ENCODE measurements at regions not wholly inside any gene's neighbourhood (a gene's known extent, or its start where the extent isn't known, plus 50 kb on each side); places are given as distances from the start of the nearest gene placed in this dataset.

DNA sequence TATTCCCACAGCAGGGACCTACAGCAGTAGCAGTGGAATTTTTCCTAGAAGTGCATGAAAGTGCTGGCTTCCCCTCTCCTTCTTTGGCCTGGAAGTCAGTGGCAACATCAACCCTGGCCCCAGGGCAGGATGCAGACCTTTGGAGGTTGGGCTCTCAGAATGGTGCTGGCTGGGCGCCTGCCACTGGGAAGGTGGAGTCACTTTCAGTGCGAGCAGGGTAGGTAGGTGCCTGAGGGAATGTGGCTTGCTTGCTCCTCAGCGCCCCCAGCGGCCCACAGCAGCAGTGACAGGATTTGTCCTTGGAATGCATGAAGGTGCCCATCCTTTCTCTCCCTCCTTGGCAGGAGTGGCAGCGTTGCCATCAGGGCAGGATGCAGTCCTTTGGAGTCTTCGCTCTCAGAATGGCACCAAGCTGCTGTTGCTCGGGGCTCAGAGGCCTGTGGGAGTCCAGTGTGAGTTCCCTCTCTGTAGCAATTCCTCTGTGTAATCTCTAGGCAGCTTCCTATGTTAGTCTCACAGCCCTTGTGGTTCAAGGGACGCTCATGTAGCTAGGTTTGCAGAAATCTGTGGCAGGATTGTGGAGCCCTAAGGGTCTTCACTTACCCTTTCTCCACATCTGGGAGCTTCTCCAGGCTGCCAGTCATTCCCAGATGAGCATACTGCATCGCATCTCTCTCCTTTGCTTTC, 354.4 kb upstream of the DACH1 start:
- TF ChIP-seq CTCF (IDR thresholded peaks at IDR 0.05; ENCODE audit: control insufficient read depth, extremely low read depth, insufficient read depth), result peak; percentile 60
- H3K4me3 ChIP-seq (ENCODE audit: low read depth, low read length), result no peak overlapping the region
- no peak for DNase-seq (ENCODE audit: low read depth)

DNA sequence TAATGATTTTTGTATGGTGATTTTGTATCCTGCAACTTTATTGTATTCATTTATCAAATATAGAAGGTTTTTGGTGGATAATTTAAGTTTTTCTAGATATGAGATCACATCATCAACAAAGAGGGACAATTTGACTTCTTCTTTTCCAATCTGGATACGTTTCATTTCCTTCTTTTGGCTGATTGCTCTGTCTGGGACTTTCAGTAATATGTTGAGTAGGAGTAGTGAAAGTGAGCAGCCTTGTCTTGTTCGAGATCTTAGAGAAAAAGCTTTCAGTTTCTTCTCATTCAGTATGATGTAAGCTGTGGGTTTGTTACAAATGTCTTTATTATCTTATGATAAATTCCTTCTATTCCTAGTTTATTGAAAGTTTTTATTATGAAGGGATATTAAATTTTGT, 352.0 kb upstream of the DACH1 start:
- no peak for DNase-seq (ENCODE audit: low read depth)
- H3K4me3 ChIP-seq (ENCODE audit: low read depth, low read length), result no peak overlapping the region
- no peak for TF ChIP-seq CTCF (IDR thresholded peaks at IDR 0.05; ENCODE audit: control insufficient read depth, extremely low read depth, insufficient read depth)

- no peak for DNase-seq (ENCODE audit: low read depth)
- H3K4me3 ChIP-seq (ENCODE audit: low read depth, low read length), result no peak overlapping the region
- TF ChIP-seq CTCF (IDR thresholded peaks at IDR 0.05; ENCODE audit: control insufficient read depth, extremely low read depth, insufficient read depth), result no peak
These were observed 350.1 kb upstream of the DACH1 start for GRCh38 chr13:72217142-72217541.

GRCh38 chr13:72208112-72208645, 341.2 kb upstream of the DACH1 start:
- no peak overlapping the region for H3K4me3 ChIP-seq (ENCODE audit: low read depth, low read length)
- no peak for DNase-seq (ENCODE audit: low read depth)
- no peak for TF ChIP-seq CTCF (IDR thresholded peaks at IDR 0.05; ENCODE audit: control insufficient read depth, extremely low read depth, insufficient read depth)

DNA sequence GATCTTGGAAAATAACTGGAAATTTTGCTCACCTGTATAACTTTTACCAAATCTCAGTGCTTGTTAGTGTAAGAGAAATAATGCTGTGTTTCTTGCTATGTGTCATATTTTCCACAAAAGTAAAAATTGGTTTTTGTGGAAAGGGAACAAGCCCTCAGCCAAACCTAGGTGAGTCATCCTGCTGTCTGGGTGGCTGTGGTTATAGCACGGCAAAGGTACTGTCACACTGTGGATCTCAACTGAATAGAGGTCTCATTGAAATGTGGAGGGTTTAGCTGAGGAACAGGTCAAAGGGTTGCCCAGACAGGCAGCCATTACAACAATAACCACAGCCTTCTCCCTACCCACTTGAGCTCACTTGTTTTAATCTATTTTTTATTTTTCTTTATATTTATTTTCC, 338.8 kb upstream of the DACH1 start:
- no peak for DNase-seq (ENCODE audit: low read depth)
- no peak overlapping the region for H3K4me3 ChIP-seq (ENCODE audit: low read depth, low read length)
- TF ChIP-seq CTCF (IDR thresholded peaks at IDR 0.05; ENCODE audit: control insufficient read depth, extremely low read depth, insufficient read depth), result no peak

DNA sequence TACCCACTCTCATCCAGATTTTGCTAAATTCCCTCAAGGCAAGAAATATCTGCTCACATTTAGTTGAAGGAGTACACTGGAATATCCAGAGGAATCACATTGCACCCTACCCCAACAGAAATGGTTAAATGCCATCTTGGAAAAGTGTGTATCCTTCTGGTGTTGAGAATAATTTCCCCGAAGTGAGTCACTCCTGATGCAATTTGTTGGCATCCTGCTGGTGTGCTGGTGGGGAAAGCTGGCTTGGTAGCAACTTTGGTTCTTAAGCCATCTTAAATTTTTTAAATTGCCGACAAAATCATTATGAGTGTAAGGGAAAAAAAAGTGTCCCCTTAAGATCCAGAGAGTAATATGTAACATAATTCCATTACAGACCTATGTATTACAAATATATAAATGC, 337.3 kb upstream of the DACH1 start:
- no peak overlapping the region for H3K4me3 ChIP-seq (ENCODE audit: low read depth, low read length)
- TF ChIP-seq CTCF (IDR thresholded peaks at IDR 0.05; ENCODE audit: control insufficient read depth, extremely low read depth, insufficient read depth), result no peak
- DNase-seq (ENCODE audit: low read depth), result no peak

- TF ChIP-seq CTCF (IDR thresholded peaks at IDR 0.05; ENCODE audit: control insufficient read depth, extremely low read depth, insufficient read depth), result no peak
- DNase-seq (ENCODE audit: low read depth), result no peak
- H3K4me3 ChIP-seq (ENCODE audit: low read depth, low read length), result no peak overlapping the region
These were observed 334.7 kb upstream of the DACH1 start for GRCh38 chr13:72201726-72202125.

Measured in LNCaP clone FGC (cell line).